ENCODE measurements at regions not wholly inside any gene's neighbourhood (a gene's known extent, or its start where the extent isn't known, plus 50 kb on each side); places are given as distances from the start of the nearest gene placed in this dataset.

DNA sequence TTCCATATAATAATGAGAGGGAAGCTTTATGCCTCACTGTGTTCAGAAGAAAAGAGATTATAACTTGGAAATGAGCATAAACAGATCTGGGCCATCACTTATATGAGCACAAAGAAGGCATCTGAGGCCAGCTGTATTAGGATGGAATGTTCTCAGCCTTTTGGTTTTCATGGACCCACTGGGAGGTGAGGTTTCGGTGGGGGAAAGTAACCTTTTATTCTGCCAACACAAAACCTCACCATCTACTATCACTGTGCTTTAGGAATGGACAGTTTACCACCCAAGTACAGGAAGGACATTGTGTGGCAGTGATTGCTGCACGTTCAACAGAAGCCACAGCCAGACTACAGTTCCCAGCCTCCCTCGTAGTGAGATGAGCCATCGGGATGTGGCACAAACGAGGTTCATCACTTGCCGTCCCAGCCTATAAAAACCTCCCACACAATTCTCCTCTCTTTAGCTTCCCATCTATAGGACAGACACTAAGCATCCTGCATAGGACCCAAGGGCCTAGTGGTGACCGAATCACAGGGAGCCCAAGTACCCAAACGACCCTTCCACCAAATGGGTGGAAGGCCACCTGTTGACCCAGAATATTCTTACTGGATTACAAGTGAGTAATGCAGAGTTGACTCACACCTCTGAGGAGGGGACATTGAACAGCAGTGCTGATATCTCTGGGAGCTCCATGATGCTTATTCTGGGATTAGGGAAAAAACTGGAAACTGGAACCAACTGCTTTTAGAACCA lies 121.5 kb upstream of the RAG2 start:
- H3K79me2 ChIP-seq (ENCODE audit: insufficient read depth, low read length) = no peaks in the 10 kb centered on the region
- no peak for FAIRE-seq
- H3K27me3 ChIP-seq (ENCODE audit: control insufficient read depth in 1 of 2, insufficient read depth in 2 of 2, low read length in 2 of 2) = no peaks in the 10 kb centered on the region
- no peak overlapping the region for H3K4me3 ChIP-seq (replicated peaks in 1 of 3; ENCODE audit: insufficient read depth in 1 of 3, low read depth in 2 of 3, low read length in 3 of 3)
- H4K20me1 ChIP-seq (ENCODE audit: insufficient read depth, low read length) = no peaks in the 10 kb centered on the region
- no TSS peak for BruUV-seq (replicated peaks)
- ChIA-PET CTCF (ENCODE audit: low intra/inter-chr PET ratio, low total read pairs) (no interaction called here), POLR2A (no interaction called here)
- in situ Hi-C loops (cut with HindIII; ENCODE audit: extremely low pct_ligation_motif_present, low pct_unique_long_range_greater_than_20kb) (no loop called here), intact Hi-C loops (cut with micrococcal nuclease; ENCODE audit: unreplicated experiment) (no loop called here)
- DNase-seq (ENCODE audit: low spot score) = no peak
- ATAC-seq = no peak
- WGBS (ENCODE audit: low lambda C conversion rate) = 2% methylated on average over 8 of the region's 8 CpGs
- no peaks in the 10 kb centered on the region for H3K9me3 ChIP-seq (ENCODE audit: low read length)
- no peak overlapping the region for H3K9ac ChIP-seq (ENCODE audit: insufficient read depth, low read depth, low read length)
- no peak overlapping the region for H2AFZ ChIP-seq (ENCODE audit: low read length)
- H3K27ac ChIP-seq (ENCODE audit: extremely low read length, insufficient read depth, low read length) = no peak overlapping the region
- no peaks in the 10 kb centered on the region for H3K36me3 ChIP-seq (replicated peaks in 1 of 2; ENCODE audit: control insufficient read depth in 1 of 2, insufficient read depth in 2 of 2, low read length in 2 of 2)
- H3K4me2 ChIP-seq (ENCODE audit: low read depth, low read length) = no peak overlapping the region
- H3K4me1 ChIP-seq (ENCODE audit: insufficient read depth, low read length) = no peaks in the 10 kb centered on the region
- TF ChIP-seq ZNF672 (CRISPR knock-in tag; IDR thresholded peaks at IDR 0.05) (no peak), SOX13 (IDR thresholded peaks at IDR 0.05) (no peak), SOX13 (CRISPR knock-in tag; conservative IDR thresholded peaks at IDR 0.05 in 1 of 2, IDR thresholded peaks at IDR 0.05 in 1 of 2) (no peak), NCOA2 (CRISPR knock-in tag; IDR thresholded peaks at IDR 0.05) (no peak), NAIF1 (CRISPR knock-in tag; IDR thresholded peaks at IDR 0.05; ENCODE audit: borderline replicate concordance) (no peak), ZNF326 (CRISPR knock-in tag; IDR thresholded peaks at IDR 0.05; ENCODE audit: borderline replicate concordance) (no peak), PBX2 (CRISPR knock-in tag; IDR thresholded peaks at IDR 0.05) (no peak), FOSL2 (CRISPR knock-in tag; IDR thresholded peaks at IDR 0.05) (no peak), E2F2 (CRISPR knock-in tag; IDR thresholded peaks at IDR 0.05; ENCODE audit: borderline replicate concordance) (no peak), ARNT (IDR thresholded peaks at IDR 0.05) (no peak), KLF16 (CRISPR knock-in tag; IDR thresholded peaks at IDR 0.05) (no peak), ZNF33B (CRISPR knock-in tag; IDR thresholded peaks at IDR 0.05) (no peak)
- TF ChIP-seq, protein P1, sequence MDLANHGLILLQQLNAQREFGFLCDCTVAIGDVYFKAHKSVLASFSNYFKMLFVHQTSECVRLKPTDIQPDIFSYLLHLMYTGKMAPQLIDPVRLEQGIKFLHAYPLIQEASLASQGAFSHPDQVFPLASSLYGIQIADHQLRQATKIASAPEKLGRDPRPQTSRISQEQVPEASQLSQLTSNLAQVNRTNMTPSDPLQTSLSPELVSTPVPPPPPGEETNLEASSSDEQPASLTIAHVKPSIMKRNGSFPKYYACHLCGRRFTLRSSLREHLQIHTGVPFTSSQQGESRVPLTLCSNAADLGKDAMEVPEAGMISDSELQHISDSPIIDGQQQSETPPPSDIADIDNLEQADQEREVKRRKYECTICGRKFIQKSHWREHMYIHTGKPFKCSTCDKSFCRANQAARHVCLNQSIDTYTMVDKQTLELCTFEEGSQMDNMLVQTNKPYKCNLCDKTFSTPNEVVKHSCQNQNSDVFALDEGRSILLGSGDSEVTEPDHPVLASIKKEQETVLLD (CRISPR knock-in tag; IDR thresholded peaks at IDR 0.05; ENCODE audit: low read depth) = no peak
- TF ChIP-seq, protein P2, sequence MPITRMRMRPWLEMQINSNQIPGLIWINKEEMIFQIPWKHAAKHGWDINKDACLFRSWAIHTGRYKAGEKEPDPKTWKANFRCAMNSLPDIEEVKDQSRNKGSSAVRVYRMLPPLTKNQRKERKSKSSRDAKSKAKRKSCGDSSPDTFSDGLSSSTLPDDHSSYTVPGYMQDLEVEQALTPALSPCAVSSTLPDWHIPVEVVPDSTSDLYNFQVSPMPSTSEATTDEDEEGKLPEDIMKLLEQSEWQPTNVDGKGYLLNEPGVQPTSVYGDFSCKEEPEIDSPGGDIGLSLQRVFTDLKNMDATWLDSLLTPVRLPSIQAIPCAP (CRISPR knock-in tag; IDR thresholded peaks at IDR 0.05; ENCODE audit: low read depth) = no peak
- TF ChIP-seq, protein P3, sequence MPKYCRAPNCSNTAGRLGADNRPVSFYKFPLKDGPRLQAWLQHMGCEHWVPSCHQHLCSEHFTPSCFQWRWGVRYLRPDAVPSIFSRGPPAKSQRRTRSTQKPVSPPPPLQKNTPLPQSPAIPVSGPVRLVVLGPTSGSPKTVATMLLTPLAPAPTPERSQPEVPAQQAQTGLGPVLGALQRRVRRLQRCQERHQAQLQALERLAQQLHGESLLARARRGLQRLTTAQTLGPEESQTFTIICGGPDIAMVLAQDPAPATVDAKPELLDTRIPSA (CRISPR knock-in tag; IDR thresholded peaks at IDR 0.05; ENCODE audit: borderline replicate concordance) = no peak

Data from HepG2 (cell line).